Activated CD8-positive, alpha-beta memory T cell treated with anti-CD3 and anti-CD28 coated beads for 24 hours (primary cell): ENCODE measurements at regions not wholly inside any gene's neighbourhood (a gene's known extent, or its start where the extent isn't known, plus 50 kb on each side); places are given as distances from the start of the nearest gene placed in this dataset.
A peak's percentile ranks its signal among the peaks of the same experiment; 100 is the strongest.
"Not testable (repeated sequence)": the region's sequence is repeated elsewhere in the genome, so short reads cannot be mapped to it uniquely, and the experiment has no call there.

ENCODE experiments used
- DNase-seq: peaks from one replicate; pipeline ENCODE4 v3.0.0-alpha.2; 2020

DNA sequence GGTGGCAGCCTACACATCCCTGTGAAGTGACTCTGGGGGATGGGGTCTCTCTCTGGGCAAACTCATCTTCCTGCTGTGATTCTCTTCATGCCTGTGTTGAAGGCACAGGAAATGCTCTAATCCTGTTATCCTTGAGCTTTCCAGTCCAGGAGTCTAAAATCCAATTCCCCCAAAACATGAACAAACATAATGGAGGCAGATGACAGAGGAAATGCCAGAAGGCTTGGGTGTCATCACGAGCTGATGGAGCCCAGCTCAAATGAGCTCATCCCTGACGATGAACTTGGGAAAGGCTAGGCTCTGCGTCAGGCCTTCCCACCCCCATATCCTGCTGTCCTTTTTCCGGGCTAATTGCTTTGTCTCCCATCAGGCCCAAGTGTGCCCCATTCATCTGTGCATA lies 165.9 kb upstream of the PODXL start:
- DNase-seq = no peak

DNA sequence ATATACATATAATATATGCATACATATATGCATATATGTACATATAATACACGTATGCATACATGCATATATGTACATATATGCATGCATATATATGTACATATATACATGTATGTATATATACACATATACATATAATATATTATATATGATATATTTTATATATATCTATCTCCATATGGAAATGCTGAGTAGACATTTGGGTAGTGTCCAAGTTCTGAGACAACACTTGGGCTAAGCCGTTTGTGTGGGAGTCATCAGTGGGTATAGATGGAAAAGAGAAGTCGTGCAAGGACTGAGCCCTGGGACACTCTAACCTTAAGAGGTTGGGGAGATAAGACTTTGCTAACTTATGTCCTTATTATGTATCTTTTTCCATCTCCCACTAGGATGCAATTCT lies 165.2 kb upstream of the PODXL start:
- DNase-seq = no peak

DNA sequence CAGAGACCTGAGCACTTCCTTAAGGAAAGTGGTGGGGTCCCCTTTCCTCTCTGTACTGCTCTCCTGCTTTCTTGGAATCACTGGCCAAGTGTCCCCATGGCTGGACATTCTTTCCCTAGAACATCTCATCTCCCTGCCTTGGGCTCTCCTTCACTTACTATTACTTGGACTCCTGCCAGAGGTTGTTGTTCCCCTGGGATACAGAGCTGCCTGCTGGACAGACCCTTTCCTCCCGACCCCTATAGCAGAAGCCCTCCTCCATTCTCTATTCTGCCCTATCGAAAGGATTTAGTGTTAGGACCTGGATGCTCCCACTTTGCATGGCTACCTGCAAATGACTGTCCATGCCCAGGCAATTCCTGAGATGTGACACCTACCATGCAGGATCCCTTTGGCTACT lies 164.3 kb upstream of the PODXL start:
- DNase-seq = no peak

DNA sequence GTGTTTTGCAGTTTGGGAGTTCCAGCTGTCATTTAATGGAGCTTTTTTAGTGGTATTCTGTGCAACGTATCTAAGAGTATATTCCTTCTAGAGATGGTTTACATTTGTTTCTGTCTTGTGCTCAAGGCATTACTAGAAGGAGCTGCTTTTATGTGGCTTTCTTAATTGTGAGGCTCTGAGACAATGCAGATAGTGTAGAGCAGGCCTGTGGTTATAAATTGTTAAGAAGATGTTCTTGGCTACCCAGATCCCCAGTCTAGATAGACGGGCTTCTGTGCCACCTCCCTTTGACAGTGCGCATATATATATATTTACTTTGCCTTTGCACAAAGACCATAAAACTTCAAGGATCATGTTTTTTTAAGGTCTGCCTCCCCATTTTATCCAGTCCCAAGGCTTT lies 160.8 kb upstream of the PODXL start:
- no peak for DNase-seq

DNA sequence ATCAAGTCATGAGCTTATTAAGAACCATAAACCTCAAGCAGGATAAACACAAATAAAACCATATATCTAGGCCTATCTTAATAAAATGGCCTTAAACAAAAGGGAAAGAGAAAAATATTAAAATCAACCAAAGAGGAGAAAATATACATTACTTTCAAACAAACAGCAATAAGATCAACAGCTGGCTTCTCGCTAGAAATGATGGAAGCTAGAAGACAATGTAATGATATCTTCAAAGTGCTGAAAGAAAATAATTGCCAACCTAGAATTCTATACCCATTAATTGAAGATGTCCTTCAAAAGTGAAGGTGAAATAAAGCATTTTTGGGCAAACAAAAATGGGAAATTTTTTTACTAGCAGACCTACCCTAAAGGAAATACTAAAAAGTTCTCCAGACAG lies 142.9 kb upstream of the PODXL start:
- DNase-seq = no peak

DNA sequence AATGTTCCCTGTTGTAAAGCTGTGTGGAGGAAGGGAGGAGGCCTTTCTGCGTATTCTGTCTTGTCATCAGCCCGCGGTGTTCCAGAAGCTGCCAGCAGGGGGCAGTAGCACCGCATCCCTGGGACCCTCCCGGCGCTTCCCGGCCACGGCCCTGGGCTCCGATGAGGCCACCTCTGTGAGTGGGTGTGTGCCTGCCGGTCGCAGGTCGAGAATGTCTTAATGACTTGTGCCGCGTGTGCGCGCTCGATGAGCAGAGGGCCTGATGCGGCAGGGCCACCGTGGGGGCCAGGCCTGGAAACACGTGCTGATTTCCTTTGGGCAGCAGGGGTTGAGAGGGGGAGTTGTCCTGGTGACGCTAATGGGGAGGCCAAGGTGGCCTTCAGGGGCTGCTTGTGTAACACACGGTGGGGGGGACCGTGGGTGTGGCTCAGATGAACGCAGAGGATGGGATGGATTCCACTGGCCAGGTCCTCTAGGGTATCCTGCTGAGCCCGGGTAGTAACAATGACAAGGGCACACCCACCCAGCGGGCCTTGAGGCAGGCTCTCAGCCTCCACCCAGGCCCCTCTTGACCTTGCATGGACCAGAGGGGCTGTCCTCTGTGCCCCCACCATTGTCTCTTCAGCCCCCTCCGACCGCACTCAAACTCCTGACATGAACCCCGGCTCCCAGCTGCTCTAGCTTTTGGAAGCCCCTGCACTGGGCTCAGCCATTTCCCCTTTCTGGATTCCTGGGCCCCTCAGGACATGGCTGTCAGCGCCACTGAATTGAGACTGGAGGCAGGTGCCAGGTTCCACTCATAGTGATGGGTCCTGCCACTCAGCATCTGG lies 135.9 kb upstream of the PODXL start:
- peak; percentile 78 for DNase-seq

DNA sequence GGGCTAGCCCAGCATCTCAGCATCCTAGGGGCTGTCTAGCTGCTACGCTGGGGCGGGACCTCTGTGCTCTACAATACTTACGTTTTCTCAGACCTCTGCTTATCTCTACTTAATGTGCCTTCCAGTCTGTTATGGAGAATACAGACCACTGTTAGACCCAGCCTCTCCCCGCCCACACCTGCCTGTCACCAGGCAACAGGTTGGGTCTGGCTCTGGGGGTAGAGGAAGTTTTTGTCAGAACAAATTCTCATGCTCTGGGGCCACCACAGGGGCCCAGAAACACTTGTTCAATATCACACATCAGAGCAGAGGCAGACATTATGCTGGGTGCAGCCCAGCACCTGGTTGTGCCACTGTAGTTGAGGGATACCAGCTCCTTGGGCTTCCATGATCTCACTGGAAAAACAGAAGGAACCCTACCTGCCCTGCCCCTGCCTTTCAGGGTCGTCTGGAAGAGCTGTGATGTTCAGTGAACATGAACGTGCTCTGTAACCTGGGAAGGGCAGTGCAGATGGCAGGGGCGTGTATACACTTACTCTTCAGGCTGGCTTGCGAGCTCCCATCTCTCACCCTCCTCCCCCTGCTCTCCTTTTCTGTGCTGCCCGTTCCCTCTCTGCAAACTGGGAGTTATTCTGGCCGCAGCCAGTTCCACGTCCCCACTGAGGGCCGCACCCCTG lies 135.2 kb upstream of the PODXL start:
- no peak for DNase-seq

DNA sequence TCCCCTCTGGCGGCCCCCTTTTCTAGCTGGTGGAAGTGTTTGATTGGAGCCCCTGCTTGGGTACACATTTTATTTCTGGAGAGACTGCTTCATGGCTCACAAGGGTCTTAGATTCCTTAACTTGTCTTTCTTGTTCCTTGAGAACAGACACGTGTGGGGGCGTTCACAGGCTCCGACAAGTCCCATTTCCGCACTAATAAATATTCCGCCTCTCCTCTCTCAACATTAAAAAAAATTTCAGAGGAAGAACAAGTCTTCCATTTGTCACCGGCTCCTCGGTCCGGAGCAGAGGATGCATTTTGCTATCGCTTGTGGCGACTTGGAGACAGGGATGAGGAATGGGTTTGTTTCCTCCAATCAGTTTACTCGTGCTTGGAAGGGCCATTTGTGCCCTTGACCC lies 134.0 kb upstream of the PODXL start:
- DNase-seq = no peak

DNA sequence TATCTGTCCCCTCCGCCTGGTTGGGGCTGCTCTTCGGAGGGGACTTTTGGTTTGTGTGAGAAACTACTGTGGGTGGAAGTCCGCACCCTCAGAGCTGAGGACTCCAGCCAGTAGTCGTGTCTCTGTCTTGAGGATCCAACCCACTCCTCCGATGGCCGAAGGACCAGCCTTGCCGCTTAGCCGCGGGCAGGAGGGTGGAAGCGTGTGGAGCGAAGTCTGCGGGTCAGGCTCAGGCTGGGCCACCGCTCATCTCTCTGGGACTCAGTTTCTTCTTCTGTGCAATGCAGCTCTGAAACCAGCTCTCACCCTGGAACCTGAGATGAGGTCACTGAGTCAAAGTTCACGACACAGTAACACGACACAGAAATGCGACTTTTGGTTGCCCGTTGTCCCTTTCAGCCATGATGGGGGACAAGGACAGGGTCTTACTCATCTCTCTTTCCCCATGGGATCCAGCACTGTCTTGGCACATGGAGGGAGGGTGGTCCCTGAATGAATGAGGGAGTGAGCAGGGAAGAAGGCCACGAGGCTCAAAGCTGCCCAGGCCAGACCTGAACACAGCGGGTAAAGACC lies 133.3 kb upstream of the PODXL start:
- no peak for DNase-seq

DNA sequence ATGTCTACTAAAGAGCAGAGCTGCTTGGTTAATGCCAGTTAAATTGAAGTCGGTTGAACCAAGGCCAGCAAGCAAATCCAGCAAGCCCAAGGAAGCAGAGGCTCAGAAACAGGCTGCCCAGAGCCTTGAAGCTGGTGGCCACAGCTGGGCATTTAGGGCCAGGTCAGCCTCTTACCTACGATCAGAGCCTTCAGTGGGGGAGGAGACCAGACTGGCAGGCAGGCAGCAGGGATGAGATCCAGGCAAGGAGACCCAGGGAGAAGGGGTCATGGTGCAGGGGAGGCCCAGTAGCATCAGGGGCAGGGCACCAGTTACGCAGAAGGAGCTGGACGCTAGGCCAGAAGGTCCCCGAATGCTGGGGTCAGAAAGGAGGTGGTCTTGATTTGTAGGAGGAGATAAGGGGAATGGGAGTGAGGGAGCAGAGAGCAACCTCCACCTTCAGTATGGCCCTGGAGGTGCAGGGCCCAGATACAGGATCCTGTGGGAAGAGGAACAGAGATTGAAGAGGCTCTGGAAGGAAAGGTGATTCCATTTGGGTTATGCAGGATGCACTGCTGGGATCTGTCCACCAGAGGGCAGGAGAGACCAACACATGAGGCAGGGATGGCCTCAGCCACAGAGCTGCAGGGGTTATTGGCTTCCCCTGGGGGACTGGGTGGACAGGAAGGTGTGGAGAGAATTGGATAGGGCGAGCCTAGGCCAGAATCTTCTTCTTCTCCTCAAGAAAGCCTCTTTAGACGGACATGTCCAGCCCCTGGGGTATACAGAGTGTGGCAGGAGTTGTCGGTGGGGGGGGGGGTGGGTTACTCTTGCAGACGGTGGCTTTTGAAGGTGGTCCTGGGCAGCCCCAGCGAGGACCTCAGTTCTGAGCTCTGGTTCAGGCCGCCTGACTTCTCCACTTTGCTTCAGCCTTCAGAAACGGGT lies 132.6 kb upstream of the PODXL start:
- DNase-seq = peak; percentile 86

DNA sequence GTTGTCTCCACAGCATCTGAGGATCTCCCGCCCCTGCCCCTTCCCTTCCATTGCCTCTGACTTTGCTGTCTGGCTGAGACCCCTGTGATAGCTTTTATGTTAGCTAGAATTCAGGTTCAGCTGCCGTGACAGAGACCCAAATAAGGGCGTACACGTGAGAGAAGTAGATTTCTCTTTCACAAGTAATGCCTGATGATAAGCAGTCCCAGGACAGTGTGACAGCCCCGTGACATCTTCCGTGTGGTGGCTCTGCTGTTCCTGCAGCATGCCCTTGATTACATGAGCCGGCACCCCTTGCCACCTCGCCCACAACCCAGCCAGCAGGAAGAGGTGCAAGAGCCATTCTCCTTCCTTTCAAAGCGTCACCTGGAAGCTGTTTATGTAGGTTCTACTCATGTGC lies 130.9 kb upstream of the PODXL start:
- DNase-seq = no peak

DNA sequence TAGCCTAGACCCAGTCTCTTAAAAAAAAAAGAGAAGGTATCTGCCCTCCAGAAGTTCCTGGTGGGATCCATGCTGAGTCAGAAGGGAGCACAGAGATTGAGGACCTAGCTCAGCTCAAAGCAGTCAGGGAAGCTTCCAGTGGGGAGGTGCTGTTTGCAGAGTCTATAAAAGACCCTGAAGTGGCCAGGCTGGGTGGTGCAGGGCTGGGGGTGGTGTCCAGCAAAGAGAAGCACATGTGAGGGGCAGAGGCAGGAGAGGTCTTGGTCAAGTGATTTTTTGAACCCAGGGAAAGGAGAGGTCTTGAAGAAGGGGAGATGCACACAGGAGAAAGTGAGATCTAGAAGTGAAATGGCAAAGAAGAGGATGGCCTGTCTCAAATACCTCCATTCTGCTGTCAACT lies 130.4 kb upstream of the PODXL start:
- DNase-seq = no peak

DNA sequence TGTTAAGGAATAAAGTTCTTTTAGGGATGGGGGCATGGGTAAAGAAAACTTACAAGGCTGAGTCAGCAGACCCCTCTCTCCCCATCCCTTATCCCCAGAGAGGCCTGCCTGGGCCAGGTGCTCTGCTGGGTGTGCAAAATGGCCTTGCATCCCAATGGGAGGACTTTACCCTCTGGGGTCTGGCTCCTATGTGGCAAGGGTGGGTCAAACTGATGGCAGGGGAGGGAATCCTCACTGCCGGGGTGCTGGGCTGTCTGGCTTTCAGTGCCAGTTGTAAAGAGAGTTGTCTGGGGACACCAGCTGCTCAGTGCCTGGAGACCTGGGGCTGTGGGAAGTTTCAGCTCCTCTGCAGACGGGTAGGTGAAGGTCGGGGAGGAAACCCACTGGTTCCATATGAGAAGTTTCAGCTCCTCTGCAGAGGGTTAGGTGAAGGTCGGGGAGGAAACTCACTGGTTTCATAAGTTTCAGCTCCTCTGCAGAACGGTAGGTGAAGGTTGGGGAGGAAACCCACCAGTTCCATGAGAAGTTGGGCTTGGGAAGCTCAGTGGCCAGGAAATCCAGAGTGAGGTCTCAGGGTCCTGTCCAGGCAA lies 127.2 kb upstream of the PODXL start:
- DNase-seq = peak; percentile 41

DNA sequence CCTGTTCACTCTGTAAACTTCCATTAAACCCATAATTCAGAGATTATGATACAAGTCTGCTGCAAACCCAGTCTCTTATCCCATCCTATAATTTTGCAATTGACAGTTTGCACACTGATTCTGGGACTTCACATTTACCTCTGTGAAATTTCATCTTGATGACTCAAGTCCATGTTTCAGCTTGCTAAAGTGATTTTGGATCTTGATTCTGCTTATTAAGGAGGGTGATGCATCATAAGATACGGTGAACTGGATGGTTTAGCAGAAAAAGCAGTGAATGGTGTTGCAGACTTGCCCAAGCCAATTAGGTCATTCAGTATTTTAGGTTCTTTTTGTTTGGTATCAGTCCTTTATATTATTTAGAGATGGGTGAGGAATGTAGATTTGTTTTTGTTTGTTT lies 125.5 kb upstream of the PODXL start:
- no peak for DNase-seq

DNA sequence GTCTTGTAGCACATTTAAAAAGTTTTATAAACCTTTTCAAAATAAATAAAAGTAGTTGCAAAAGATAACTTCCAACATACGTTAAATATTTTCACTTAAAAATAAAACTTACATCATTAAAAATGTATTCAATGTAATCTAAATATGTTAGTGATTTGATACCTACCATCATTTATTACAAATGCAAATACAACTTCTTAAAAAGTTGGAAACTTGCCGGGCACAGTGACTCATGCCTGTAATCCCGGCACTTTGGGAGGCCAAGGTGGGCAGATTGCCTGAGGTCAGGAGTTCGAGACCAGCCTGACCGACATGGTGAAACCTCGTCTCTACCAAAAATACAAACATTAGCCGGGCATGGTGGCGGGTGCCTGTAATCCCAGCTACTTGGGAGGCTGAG lies 122.6 kb upstream of the PODXL start:
- DNase-seq = not testable (repeated sequence)

DNA sequence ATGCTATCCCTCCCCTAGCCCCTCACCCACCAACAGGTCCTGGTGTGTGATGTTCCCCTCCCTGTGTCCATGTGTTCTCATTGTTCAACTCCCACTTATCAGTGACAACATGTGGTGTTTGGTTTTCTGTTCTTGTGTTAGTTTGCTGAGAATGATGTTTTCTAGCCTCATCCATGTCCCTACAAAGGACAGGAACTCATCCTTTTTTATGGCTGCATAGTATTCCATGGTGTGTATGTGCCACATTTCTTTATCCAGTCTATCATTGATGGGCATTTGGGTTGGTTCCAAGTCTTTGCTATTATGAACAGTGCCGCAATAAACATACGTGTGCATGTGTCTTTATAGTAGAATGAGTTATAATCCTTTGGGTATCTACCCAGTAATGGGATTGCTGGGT lies 120.4 kb upstream of the PODXL start:
- not testable (repeated sequence) for DNase-seq

DNA sequence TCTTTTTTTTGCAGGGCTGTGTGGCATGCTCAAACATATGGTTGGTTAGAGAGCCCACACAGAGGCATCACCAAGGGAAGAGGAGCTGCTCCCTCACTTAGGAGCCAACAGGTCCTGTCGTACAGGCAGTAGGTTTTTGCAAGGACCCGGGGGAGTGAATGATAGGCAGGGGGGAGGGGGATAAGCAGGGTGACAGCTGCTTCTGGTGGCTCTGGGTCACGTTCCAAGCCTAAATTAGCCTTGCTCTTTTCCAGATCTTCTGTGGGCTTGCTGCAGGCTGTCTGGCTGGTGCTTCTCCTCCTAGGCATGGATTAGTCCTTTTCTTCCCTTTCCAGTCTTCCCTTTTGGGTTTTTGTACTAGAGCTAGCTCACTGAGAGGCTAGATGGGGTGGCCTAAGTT lies 117.7 kb upstream of the PODXL start:
- no peak for DNase-seq

DNA sequence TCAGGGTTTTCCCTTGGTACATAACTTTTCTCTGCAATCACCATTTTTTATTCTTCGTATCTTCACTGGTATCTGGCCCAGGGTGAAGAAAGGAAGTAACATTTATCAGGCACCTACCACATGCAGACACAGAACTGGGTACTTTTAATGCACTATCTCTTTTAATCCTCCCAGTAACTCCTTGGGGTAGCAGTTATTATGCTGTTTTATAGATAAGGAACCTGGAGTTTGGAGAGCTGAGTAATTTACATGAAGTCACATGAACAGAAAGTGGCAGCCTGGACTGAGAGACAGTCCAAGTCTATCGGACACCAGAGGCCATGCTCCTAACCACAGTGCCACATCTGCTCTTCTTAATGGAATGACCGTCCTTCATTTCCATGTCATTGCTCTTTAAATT lies 117.1 kb upstream of the PODXL start:
- DNase-seq = no peak

DNA sequence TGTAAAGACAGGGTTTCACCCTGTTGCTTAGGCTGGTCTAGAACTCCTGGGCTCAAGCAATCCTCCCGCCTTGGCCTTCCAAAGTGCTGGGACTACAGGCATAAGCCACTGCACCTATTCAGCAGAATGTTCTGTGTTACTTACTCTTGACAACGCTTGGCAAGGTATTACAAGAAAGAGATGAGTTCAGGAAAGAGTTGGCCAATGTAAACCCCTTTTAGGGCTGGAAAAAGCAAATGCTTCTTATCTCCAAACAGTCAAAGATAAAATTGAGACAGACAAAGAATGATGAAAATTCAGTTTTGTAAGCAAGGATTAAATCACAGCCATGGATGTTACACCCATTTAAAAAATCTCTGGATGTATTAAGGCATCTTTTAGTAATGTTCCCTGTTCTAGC lies 114.0 kb upstream of the PODXL start:
- DNase-seq = no peak

DNA sequence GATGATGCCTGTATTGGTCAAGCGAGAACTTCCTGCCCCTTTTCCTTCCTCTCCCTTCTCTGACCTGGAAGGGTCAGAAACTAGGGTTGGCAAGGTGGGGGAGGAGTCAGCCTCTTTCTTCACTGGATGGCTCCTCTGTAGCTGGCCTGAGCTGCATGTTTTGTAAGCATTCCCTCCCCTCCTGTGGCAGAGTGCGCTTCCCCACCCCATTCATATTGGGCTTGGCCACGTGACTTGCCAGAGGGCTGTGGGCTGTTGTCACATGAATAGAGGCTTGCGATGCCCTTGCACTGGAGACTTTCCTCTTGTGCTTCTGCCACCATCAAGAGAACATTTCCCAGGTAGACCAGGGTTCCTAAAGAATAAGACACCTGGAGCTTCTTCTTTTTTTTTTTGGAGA lies 111.3 kb upstream of the PODXL start:
- no peak for DNase-seq

DNA sequence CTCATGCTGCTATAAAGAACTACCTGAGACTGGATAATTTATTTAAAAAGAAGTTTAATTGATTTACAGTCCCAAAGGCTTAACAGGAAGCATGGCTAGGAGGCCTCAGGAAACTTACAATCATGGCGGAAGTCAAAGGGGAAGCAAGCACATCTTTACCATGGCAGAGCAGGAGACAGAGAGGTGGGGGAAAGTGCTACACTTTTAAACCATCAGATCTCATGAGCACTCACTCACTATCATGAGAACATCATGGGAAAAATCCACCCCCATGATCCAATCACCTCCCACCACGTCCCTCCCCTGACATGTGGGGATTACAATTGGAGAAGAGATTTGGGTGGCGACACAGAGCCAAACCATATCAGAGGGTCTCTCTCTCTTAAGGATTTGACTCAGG lies 108.6 kb upstream of the PODXL start:
- DNase-seq = no peak

DNA sequence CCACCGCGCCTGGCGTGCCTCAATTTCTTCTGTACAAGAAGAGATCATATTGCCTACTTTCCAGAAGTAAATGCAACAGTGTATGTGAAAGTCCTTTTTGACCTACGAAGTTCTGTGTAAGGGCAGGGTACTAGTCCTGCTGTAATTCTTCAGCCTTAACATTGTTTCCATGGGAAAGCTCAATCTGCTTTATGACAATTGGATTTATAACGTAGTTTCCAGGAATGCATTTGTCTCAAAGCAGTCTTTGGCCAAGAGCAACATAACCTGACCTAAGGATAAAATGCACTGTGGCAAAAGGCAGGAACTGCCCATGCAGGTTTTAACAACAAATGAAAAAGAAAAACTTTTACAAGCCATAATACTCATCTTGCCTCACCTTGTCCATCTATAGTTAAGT lies 108.1 kb upstream of the PODXL start:
- no peak for DNase-seq
